ENCODE measurements at regions not wholly inside any gene's neighbourhood (a gene's known extent, or its start where the extent isn't known, plus 50 kb on each side); places are given as distances from the start of the nearest gene placed in this dataset.

- TF ChIP-seq CTCF (IDR thresholded peaks at IDR 0.05) = no peak
- Histone ChIP-seq H3K36me3 (no peaks in the 10 kb centered on the region), H3K27me3 (no peaks in the 10 kb centered on the region), H3K27ac (no peak overlapping the region), H3K4me3 (no peak overlapping the region), H3K9me3 (no peaks in the 10 kb centered on the region), H3K4me1 (no peaks in the 10 kb centered on the region)
- 76 to 78% methylated on average over 4 of the region's 4 CpGs for WGBS, 2 donors
- DNase-seq (no peak), ATAC-seq (no peak), FAIRE-seq (no peak)
- intact Hi-C loops (cut with DNase I) = no loop called here
Measured at GRCh38 chr5:167250996-167251395, 1040.4 kb upstream of the WWC1 start.

GRCh38 chr5:167254132-167254531, 1037.3 kb upstream of the WWC1 start:
- Histone ChIP-seq H3K4me3 (no peak overlapping the region), H3K36me3 (no peaks in the 10 kb centered on the region), H3K27me3 (no peaks in the 10 kb centered on the region), H3K4me1 (no peaks in the 10 kb centered on the region), H3K9me3 (no peaks in the 10 kb centered on the region), H3K27ac (no peak overlapping the region)
- TF ChIP-seq CTCF (IDR thresholded peaks at IDR 0.05) = no peak
- DNase-seq (no peak), FAIRE-seq (no peak), ATAC-seq (no peak)
- 74 to 85% methylated on average over 3 of the region's 3 CpGs for WGBS, 2 donors
- intact Hi-C loops (cut with DNase I) = no loop called here

GRCh38 chr5:167255926-167256325, 1035.5 kb upstream of the WWC1 start:
- intact Hi-C loops (cut with DNase I) = no loop called here
- WGBS, 2 donors = 77 to 88% methylated on average over 2 of the region's 2 CpGs
- Histone ChIP-seq H3K9me3 (no peaks in the 10 kb centered on the region), H3K27me3 (no peaks in the 10 kb centered on the region), H3K36me3 (no peaks in the 10 kb centered on the region), H3K27ac (no peak overlapping the region), H3K4me3 (no peak overlapping the region), H3K4me1 (no peaks in the 10 kb centered on the region)
- no peak for DNase-seq
- no peak for FAIRE-seq
- no peak for ATAC-seq
- no peak for TF ChIP-seq CTCF (IDR thresholded peaks at IDR 0.05)

- no peak for FAIRE-seq
- no peaks in the 10 kb centered on the region for H3K4me1 ChIP-seq
- intact Hi-C loops (cut with DNase I) = no loop called here
- DNase-seq = no peak
- H3K27ac ChIP-seq = no peak overlapping the region
- H3K4me3 ChIP-seq = no peak overlapping the region
- no peak for TF ChIP-seq CTCF (IDR thresholded peaks at IDR 0.05)
- no peaks in the 10 kb centered on the region for H3K9me3 ChIP-seq
- H3K27me3 ChIP-seq = no peaks in the 10 kb centered on the region
- H3K36me3 ChIP-seq = no peaks in the 10 kb centered on the region
- ATAC-seq = no peak
- WGBS, 2 donors = 68 to 86% methylated on average over 2 of the region's 2 CpGs
Measured at GRCh38 chr5:167259806-167260205, 1031.6 kb upstream of the WWC1 start.

- intact Hi-C loops (cut with DNase I) = no loop called here
- no peak for FAIRE-seq
- H3K27ac ChIP-seq = no peak overlapping the region
- H3K36me3 ChIP-seq = no peaks in the 10 kb centered on the region
- no peak for ATAC-seq
- H3K9me3 ChIP-seq = no peaks in the 10 kb centered on the region
- H3K4me1 ChIP-seq = no peaks in the 10 kb centered on the region
- no peak for TF ChIP-seq CTCF (IDR thresholded peaks at IDR 0.05)
- no peak overlapping the region for H3K4me3 ChIP-seq
- no peaks in the 10 kb centered on the region for H3K27me3 ChIP-seq
- no peak for DNase-seq
- WGBS, 2 donors = 63 to 77% methylated on average over 3 of the region's 3 CpGs
Measured at GRCh38 chr5:167261309-167262100, 1029.9 kb upstream of the WWC1 start.

Measured in pancreas (tissue), 10 donors.